Cardiac fibroblast (primary cell): ENCODE measurements at regions not wholly inside any gene's neighbourhood (a gene's known extent, or its start where the extent isn't known, plus 50 kb on each side); places are given as distances from the start of the nearest gene placed in this dataset.
"Not testable (repeated sequence)": the region's sequence is repeated elsewhere in the genome, so short reads cannot be mapped to it uniquely, and the experiment has no call there.

Source experiments
- DNase-seq, 2 donors: peaks; one replicate each; pipeline versions ENCODE4 v3.0.0 to v3.0.0-alpha.2; 2010; ENCODE audit warnings: low read depth in 2 of 2
- H3K4me3 ChIP-seq, 2 donors: replicated peaks in 1 of 2; 1 replicate in 1 of 2; 2 replicates in 1 of 2; pipeline ENCODE4 v1.5.1; 2011; ENCODE audit warnings: low read depth in 2 of 2, low read length in 2 of 2, mild to moderate bottlenecking in 2 of 2, moderate library complexity in 1 of 2
- CTCF ChIP-seq: IDR thresholded peaks from one replicate; pipeline ENCODE4 v1.5.1; 2011; ENCODE audit warnings: low read depth, mild to moderate bottlenecking, low read length, inconsistent platforms

GRCh38 chr2:39881494-39881893, 102.4 kb upstream of the THUMPD2 start:
- no peak for TF ChIP-seq CTCF
- no peak overlapping the region for H3K4me3 ChIP-seq
- peak in 1 of 2 donors; percentile 50 for DNase-seq

- not testable (repeated sequence) for H3K4me3 ChIP-seq, DNase-seq
Measured at GRCh38 chr2:39879001-39879400, 99.9 kb upstream of the THUMPD2 start.

- no peak overlapping the region for H3K4me3 ChIP-seq
- TF ChIP-seq CTCF = no peak
- peak; percentile 10 to 13 for DNase-seq
Measured at GRCh38 chr2:39875914-39876267, 96.8 kb upstream of the THUMPD2 start.

- DNase-seq = peak; percentile 95 to 97
- TF ChIP-seq CTCF = no peak
- H3K4me3 ChIP-seq = no peak overlapping the region
Measured at GRCh38 chr2:39875182-39875913, 96.3 kb upstream of the THUMPD2 start.

GRCh38 chr2:39874236-39874635, 95.2 kb upstream of the THUMPD2 start:
- no peak for TF ChIP-seq CTCF
- H3K4me3 ChIP-seq = no peak overlapping the region
- DNase-seq = peak in 1 of 2 donors; percentile 28

GRCh38 chr2:39873586-39873985, 94.5 kb upstream of the THUMPD2 start:
- no peak overlapping the region for H3K4me3 ChIP-seq
- TF ChIP-seq CTCF = no peak
- no peak for DNase-seq

GRCh38 chr2:39872748-39873147, 93.7 kb upstream of the THUMPD2 start:
- TF ChIP-seq CTCF = no peak
- no peak overlapping the region for H3K4me3 ChIP-seq
- no peak for DNase-seq
